ENCODE measurements at regions not wholly inside any gene's neighbourhood (a gene's known extent, or its start where the extent isn't known, plus 50 kb on each side); places are given as distances from the start of the nearest gene placed in this dataset.

- ChIA-PET CTCF (no interaction called here), RAD21 (ENCODE audit: low non-redundant PET in 1 of 2, low total read pairs in 2 of 2, uncharacterized antibody in 2 of 2, unreplicated experiment in 2 of 2) (no interaction called here)
- no peaks in the 10 kb centered on the region for H4K20me1 ChIP-seq (ENCODE audit: insufficient read depth)
Observed at GRCh38 chr16:8398548-8398947, 191.8 kb downstream of the TMEM114 start.

GRCh38 chr16:8397223-8397622 lies 193.1 kb downstream of the TMEM114 start:
- no TSS peak for BruUV-seq (replicated peaks)

More at GRCh38 chr16:8398548-8398947, 191.8 kb downstream of the TMEM114 start:
- H3K27me3 ChIP-seq (ENCODE audit: insufficient read depth, low read length) = no peaks in the 10 kb centered on the region
- no peaks in the 10 kb centered on the region for H3K36me3 ChIP-seq (ENCODE audit: control insufficient read depth in 1 of 2, insufficient read depth in 2 of 2, low read length in 2 of 2)
- H3K9ac ChIP-seq (ENCODE audit: low read length) = no peak overlapping the region
- H3K27ac ChIP-seq (ENCODE audit: low read depth, low read length) = no peak overlapping the region
- no peak overlapping the region for H2AFZ ChIP-seq (ENCODE audit: low read depth, low read length, poor library complexity, severe bottlenecking)
- H3K9me3 ChIP-seq (ENCODE audit: control insufficient read depth in 1 of 2, insufficient read depth in 1 of 2, low read depth in 1 of 2, low read length in 2 of 2) = no peaks in the 10 kb centered on the region
- TF ChIP-seq RAD21 (IDR thresholded peaks at IDR 0.05; ENCODE audit: low read depth) = no peak
- TF ChIP-seq CTCF (IDR thresholded peaks at IDR 0.05 in 2 of 3, conservative IDR thresholded peaks at IDR 0.05 in 1 of 3; ENCODE audit: borderline replicate concordance in 1 of 3, insufficient read depth in 1 of 3, low read depth in 2 of 3, low read length in 2 of 3) = no peak
- no peak for TF ChIP-seq EZH2 (IDR thresholded peaks at IDR 0.05)
- no peaks in the 10 kb centered on the region for H3K4me1 ChIP-seq (ENCODE audit: control insufficient read depth in 1 of 2, insufficient read depth in 2 of 2, low read length in 2 of 2)
- ATAC-seq (no peak), DNase-seq (ENCODE audit: low read depth, low spot score) (no peak)
- intact Hi-C loops (cut with micrococcal nuclease) = no loop called here
- BruUV-seq (replicated peaks) = no TSS peak
- POLR2A ChIA-PET = no interaction called here
- no peaks in the 10 kb centered on the region for H3K79me2 ChIP-seq (ENCODE audit: insufficient read depth, low read length)
- H3K4me2 ChIP-seq (ENCODE audit: low read length) = no peak overlapping the region
- H3K9me2 ChIP-seq (ENCODE audit: insufficient read depth) = no peaks in the 10 kb centered on the region
- no peak overlapping the region for H3K4me3 ChIP-seq (replicated peaks in 1 of 2; ENCODE audit: low read depth in 1 of 2, low read length in 2 of 2)

More at GRCh38 chr16:8397223-8397622, 193.1 kb downstream of the TMEM114 start:
- no peak overlapping the region for H3K4me3 ChIP-seq (replicated peaks in 1 of 2; ENCODE audit: low read depth in 1 of 2, low read length in 2 of 2)
- H3K9ac ChIP-seq (ENCODE audit: low read length) = no peak overlapping the region
- no peak for DNase-seq (ENCODE audit: low read depth, low spot score)
- no peaks in the 10 kb centered on the region for H3K36me3 ChIP-seq (ENCODE audit: control insufficient read depth in 1 of 2, insufficient read depth in 2 of 2, low read length in 2 of 2)
- no peaks in the 10 kb centered on the region for H3K9me3 ChIP-seq (ENCODE audit: control insufficient read depth in 1 of 2, insufficient read depth in 1 of 2, low read depth in 1 of 2, low read length in 2 of 2)
- no peak overlapping the region for H3K4me2 ChIP-seq (ENCODE audit: low read length)
- TF ChIP-seq CBX3 (IDR thresholded peaks at IDR 0.05; ENCODE audit: low read depth) (no peak), CEBPB (IDR thresholded peaks at IDR 0.05; ENCODE audit: low read depth) (no peak), POLR2AphosphoS5 (IDR thresholded peaks at IDR 0.05; ENCODE audit: low read depth, low read length) (no peak), YY1 (IDR thresholded peaks at IDR 0.05; ENCODE audit: extremely low read depth, insufficient replicate concordance, low read depth, low read length) (no peak), SRF (IDR thresholded peaks at IDR 0.05; ENCODE audit: low read depth) (no peak)
- no peak overlapping the region for H2AFZ ChIP-seq (ENCODE audit: low read depth, low read length, poor library complexity, severe bottlenecking)
- H3K79me2 ChIP-seq (ENCODE audit: insufficient read depth, low read length) = no peaks in the 10 kb centered on the region
- intact Hi-C loops (cut with micrococcal nuclease) = no loop called here
- H3K27me3 ChIP-seq (ENCODE audit: insufficient read depth, low read length) = no peaks in the 10 kb centered on the region
- H3K9me2 ChIP-seq (ENCODE audit: insufficient read depth) = no peaks in the 10 kb centered on the region
- ChIA-PET POLR2A (no interaction called here), RAD21 (ENCODE audit: low non-redundant PET in 1 of 2, low total read pairs in 2 of 2, uncharacterized antibody in 2 of 2, unreplicated experiment in 2 of 2) (no interaction called here), CTCF (no interaction called here)
- ATAC-seq = no peak
- no peak overlapping the region for H3K27ac ChIP-seq (ENCODE audit: low read depth, low read length)
- no peaks in the 10 kb centered on the region for H3K4me1 ChIP-seq (ENCODE audit: control insufficient read depth in 1 of 2, insufficient read depth in 2 of 2, low read length in 2 of 2)
- H4K20me1 ChIP-seq (ENCODE audit: insufficient read depth) = no peaks in the 10 kb centered on the region

All from HCT116 (cell line).